GM10266 (cell line): ENCODE measurements at regions not wholly inside any gene's neighbourhood (a gene's known extent, or its start where the extent isn't known, plus 50 kb on each side); places are given as distances from the start of the nearest gene placed in this dataset.
"Not testable (repeated sequence)": the region's sequence is repeated elsewhere in the genome, so short reads cannot be mapped to it uniquely, and the experiment has no call there.

Source experiments
- DNase-seq: peaks from one replicate; pipeline ENCODE4 v3.0.0; 2012; ENCODE audit errors: extremely low spot score
- TF ChIP-seq, protein P1 (sequence below): IDR thresholded peaks from 2 replicates; pipeline ENCODE4 v1.5.1; 2012; ENCODE audit warnings: mild to moderate bottlenecking, low read depth; ENCODE audit not compliant: control insufficient read depth, insufficient read depth; ENCODE audit errors: missing control alignments

DNA sequence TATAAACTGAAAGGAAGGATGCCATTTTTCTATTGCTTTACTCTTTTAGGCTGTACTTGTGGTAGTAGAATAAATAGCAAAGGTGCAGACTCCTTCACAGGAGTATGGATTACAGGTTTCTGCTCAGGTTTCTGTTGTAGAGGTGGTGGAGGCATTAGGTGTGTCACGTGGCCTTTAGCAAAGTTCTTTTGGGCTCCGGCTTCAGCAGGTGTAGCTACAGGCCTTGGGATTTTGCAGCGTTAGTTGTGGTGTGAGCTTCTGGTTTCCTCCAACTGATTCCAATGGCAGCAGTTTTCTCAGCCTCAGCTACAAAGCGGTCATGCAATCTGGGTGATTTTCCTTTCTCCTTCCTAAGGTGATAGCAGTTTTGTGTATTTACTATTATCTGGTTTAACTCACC is 255.8 kb upstream of the GK2 start:
- TF ChIP-seq, protein P1, sequence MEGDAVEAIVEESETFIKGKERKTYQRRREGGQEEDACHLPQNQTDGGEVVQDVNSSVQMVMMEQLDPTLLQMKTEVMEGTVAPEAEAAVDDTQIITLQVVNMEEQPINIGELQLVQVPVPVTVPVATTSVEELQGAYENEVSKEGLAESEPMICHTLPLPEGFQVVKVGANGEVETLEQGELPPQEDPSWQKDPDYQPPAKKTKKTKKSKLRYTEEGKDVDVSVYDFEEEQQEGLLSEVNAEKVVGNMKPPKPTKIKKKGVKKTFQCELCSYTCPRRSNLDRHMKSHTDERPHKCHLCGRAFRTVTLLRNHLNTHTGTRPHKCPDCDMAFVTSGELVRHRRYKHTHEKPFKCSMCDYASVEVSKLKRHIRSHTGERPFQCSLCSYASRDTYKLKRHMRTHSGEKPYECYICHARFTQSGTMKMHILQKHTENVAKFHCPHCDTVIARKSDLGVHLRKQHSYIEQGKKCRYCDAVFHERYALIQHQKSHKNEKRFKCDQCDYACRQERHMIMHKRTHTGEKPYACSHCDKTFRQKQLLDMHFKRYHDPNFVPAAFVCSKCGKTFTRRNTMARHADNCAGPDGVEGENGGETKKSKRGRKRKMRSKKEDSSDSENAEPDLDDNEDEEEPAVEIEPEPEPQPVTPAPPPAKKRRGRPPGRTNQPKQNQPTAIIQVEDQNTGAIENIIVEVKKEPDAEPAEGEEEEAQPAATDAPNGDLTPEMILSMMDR, result no peak
- DNase-seq, result no peak

DNA sequence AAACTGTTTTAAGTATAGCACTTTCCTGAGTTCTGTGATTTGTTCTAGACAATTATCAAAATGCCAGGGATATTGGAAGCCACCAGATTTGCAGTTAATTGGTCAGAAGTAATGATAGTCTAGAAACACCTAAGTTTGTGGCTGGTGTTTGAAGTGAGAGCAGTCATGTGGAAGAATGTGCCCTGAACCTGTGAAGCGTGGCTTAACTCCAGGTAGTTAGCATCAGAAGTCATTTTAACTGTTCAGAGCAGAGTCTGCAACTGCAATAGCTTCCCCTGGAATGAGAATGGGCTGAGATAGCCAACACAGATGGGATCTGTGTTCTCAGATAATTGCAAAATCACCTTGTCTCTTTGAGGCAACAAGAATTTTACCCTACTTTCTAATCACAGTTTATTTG is 255.1 kb upstream of the GK2 start:
- TF ChIP-seq, protein P1, result no peak
- no peak for DNase-seq

DNA sequence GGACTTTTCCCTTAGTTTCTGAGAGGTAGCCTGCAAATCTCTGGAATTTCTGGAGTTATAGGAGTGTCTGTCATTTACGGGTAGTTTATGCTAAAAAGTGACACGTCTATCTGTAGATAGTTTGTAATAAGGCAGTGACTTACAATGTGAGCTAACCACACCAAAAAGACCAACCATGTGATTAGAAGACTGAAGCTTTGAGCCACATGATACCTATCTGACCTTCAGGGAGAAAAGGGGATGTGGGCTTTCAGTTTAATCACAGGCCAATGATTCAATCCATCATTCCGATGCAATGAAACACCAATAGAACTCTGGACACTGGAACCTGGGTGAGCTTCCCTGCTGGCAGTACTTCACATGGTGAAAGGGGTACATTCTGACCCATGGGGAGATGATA is 254.6 kb upstream of the GK2 start:
- TF ChIP-seq, protein P1, result no peak
- no peak for DNase-seq

DNA sequence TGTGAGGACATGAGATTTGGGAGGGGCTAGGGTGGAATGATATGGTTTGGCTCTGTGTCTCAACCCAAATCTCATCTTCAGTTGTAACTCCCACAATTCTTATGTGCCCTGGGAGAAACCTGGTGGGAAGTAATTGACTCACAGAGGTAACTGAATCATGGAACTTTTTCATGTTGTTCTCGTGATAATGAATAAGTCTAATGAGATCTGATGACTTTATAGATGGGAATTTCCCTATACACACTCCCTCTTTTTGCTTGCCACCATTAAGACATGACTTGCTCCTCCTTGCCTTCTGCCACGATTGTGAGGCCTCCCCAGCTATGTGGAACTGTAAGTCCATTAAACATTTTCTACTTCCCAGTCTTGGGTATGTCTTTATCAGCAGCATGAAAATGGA is 253.2 kb upstream of the GK2 start:
- TF ChIP-seq, protein P1, result no peak
- DNase-seq, result no peak

DNA sequence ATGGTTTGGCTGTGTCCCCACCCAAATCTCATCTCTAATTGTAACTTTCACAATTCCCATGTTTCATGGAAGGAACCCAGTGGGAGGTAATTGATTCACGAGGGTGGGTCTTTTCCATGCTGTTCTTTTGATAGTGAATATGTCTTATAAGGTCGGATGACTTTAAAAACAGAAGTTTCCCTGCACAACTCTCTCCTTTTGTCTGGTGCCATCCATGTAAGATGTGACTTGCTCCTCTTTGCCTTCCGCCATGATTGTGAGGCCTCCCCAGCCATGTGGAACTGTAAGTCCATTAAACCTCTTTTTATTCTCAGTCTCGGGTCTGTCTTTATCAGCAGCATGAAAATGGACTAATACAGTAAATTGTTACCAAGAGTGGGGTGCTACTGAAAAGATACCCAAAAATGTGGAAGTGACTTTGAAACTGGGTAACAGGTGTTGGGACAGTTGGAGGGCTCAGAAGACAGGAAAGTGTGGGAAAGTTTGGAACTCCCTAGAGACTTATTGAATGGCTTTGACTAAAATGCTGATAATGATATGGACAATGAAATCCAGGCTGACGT is 251.4 kb upstream of the GK2 start:
- DNase-seq, result not testable (repeated sequence)

DNA sequence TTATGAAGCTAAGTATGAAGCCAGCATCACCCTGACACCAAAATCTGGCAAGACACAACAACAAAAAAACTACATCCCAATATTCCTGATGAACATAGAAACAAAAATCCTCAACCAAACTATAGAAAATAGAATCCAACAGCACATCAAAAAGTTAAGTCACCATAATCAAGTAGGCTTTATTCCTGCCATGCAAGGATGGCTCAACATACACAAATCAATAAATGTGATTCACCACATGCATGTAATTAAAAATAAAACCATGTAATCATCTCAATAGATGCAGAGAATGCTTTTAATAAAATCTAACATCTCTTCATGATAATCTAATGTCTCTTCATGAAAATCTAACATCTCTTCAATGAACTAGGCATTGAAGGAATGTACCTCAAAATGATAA is 249.4 kb upstream of the GK2 start:
- TF ChIP-seq, protein P1, result no peak

DNA sequence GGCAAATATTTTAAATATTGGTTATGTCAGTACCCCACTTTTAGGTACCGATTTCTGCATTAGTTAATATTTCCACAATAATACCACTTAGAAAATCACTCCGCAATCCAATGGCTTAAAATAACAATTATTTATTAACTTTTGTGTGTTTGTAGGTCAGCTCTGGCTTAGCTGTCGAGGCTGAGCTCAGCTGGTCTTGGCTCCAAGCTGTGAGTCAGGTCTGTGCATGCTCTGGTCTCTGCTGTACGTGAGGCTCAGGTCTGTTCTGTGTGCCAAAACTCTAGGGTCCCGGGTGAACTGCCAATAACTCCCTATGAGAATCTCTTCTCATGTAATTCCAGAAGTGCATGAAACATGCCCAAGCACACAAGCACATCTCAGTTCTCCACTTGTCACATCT is 245.8 kb upstream of the GK2 start:
- no peak for DNase-seq
- TF ChIP-seq, protein P1, result no peak

More for the DNA sequence above, 249.4 kb upstream of the GK2 start:
- DNase-seq, result no peak

DNA sequence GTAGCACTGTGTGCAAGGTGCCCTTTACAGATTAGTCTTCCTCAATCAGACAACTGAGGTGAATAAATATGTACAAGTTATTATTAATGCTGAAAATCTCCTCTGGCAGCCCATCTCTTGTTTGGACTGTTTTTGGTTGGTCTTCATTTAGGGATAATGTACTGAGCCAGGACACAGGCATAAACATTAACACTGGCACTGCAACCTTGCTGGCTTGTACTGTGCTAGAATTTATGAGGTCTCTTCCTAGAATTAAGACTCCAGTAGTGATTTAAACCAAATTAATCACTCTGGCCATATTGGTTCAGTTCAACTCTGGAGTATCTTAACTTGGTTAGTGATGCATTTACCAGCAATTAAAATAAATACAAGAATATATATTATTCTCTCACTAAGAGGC is 244.7 kb upstream of the GK2 start:
- no peak for DNase-seq
- TF ChIP-seq, protein P1, result no peak
